H9 (cell line): ENCODE measurements at regions not wholly inside any gene's neighbourhood (a gene's known extent, or its start where the extent isn't known, plus 50 kb on each side); places are given as distances from the start of the nearest gene placed in this dataset.

Experiments used
- DNase-seq: peaks from one replicate; pipeline ENCODE4 v3.0.0-alpha.2; 2017
- H2AFZ ChIP-seq: one replicate; pipeline ENCODE4 v1.6.1; 2013; ENCODE audit warnings: mild to moderate bottlenecking, low read length, control low read depth, moderate library complexity
- H2AK5ac ChIP-seq: 2 replicates; pipeline ENCODE4 v1.6.1; 2013; ENCODE audit warnings: low read length, control low read depth, mixed read lengths; ENCODE audit not compliant: insufficient read length
- H2BK120ac ChIP-seq: one replicate; pipeline ENCODE4 v1.6.1; 2013; ENCODE audit warnings: low read depth, mild to moderate bottlenecking, low read length, control low read depth, inconsistent platforms; ENCODE audit not compliant: poor library complexity, severe bottlenecking
- H2BK12ac ChIP-seq: 2 replicates; pipeline ENCODE4 v1.6.1; 2013; ENCODE audit warnings: low read length, control low read depth, mixed read lengths, low read depth; ENCODE audit not compliant: insufficient read length
- H2BK15ac ChIP-seq: 2 replicates; pipeline ENCODE4 v1.6.1; 2013; ENCODE audit warnings: low read depth, low read length, control low read depth
- H2BK20ac ChIP-seq: one replicate; pipeline ENCODE4 v1.6.1; 2013; ENCODE audit warnings: low read depth, mild to moderate bottlenecking, low read length, control low read depth, inconsistent platforms; ENCODE audit not compliant: poor library complexity, severe bottlenecking
- H2BK5ac ChIP-seq: 2 replicates; pipeline ENCODE4 v1.6.1; 2013; ENCODE audit warnings: low read length, control low read depth, mixed read lengths; ENCODE audit not compliant: insufficient read length
- H3K14ac ChIP-seq: 2 replicates; pipeline ENCODE4 v1.6.1; 2013; ENCODE audit warnings: low read length, control low read depth; ENCODE audit not compliant: insufficient read depth
- H3K18ac ChIP-seq: 2 replicates; pipeline ENCODE4 v1.6.1; 2013; ENCODE audit warnings: low read depth, mild to moderate bottlenecking, mixed read lengths, low read length, control low read depth; ENCODE audit not compliant: insufficient read length
- H3K23ac ChIP-seq: 2 replicates; pipeline ENCODE4 v1.6.1; 2013; ENCODE audit warnings: low read length, control low read depth, mixed read lengths, low read depth; ENCODE audit not compliant: insufficient read length
- H3K23me2 ChIP-seq: 2 replicates; pipeline ENCODE4 v1.6.1; 2013; ENCODE audit warnings: low read depth, mild to moderate bottlenecking, mixed read lengths, low read length, control low read depth; ENCODE audit not compliant: insufficient read length, poor library complexity, severe bottlenecking
- H3K27ac ChIP-seq: 2 replicates; pipeline ENCODE4 v1.5.1; 2013; ENCODE audit warnings: low read length, control low read depth, mixed read lengths, low read depth; ENCODE audit not compliant: insufficient read length
- H3K27me3 ChIP-seq: 2 replicates; pipeline ENCODE4 v1.6.1; 2013; ENCODE audit warnings: low read length, control low read depth, inconsistent platforms; ENCODE audit not compliant: insufficient read depth
- H3K4ac ChIP-seq: 2 replicates; pipeline ENCODE4 v1.6.1; 2013; ENCODE audit warnings: low read depth, mild to moderate bottlenecking, control low read depth, inconsistent platforms, low read length, moderate library complexity
- H3K4me1 ChIP-seq: 2 replicates; pipeline ENCODE4 v1.6.1; 2013; ENCODE audit warnings: low read length, control low read depth, inconsistent platforms; ENCODE audit not compliant: insufficient read depth
- H3K4me2 ChIP-seq: 2 replicates; pipeline ENCODE4 v1.6.1; 2013; ENCODE audit warnings: low read length, control low read depth, mixed read lengths; ENCODE audit not compliant: insufficient read length, insufficient read depth
- H3K56ac ChIP-seq: 2 replicates; pipeline ENCODE4 v1.6.1; 2013; ENCODE audit warnings: low read depth, mild to moderate bottlenecking, mixed read lengths, low read length, control low read depth; ENCODE audit not compliant: insufficient read length
- H3K79me1 ChIP-seq: 2 replicates; pipeline ENCODE4 v1.6.1; 2013; ENCODE audit warnings: low read depth, mild to moderate bottlenecking, moderate library complexity, low read length, control low read depth, inconsistent platforms; ENCODE audit not compliant: insufficient read depth, poor library complexity, severe bottlenecking
- H3K79me2 ChIP-seq: 2 replicates; pipeline ENCODE4 v1.6.1; 2013; ENCODE audit warnings: low read length, control low read depth, inconsistent platforms; ENCODE audit not compliant: insufficient read depth
- H3K9ac ChIP-seq: 2 replicates; pipeline ENCODE4 v1.6.1; 2013; ENCODE audit warnings: low read length, control low read depth, mixed read lengths; ENCODE audit not compliant: insufficient read length; ENCODE audit errors: extremely low read depth
- H3K9me3 ChIP-seq: one replicate; pipeline ENCODE4 v1.6.1; 2013; ENCODE audit warnings: low read depth, low read length, inconsistent platforms; ENCODE audit not compliant: control insufficient read depth
- H3T11ph ChIP-seq: one replicate; pipeline ENCODE4 v1.6.1; 2013; ENCODE audit warnings: mild to moderate bottlenecking, low read length, control low read depth, inconsistent platforms
- H4K20me1 ChIP-seq: one replicate; pipeline ENCODE4 v1.6.1; 2013; ENCODE audit not compliant: control insufficient read depth, insufficient read length, insufficient read depth
- H4K5ac ChIP-seq: 2 replicates; pipeline ENCODE4 v1.6.1; 2013; ENCODE audit warnings: low read depth, mild to moderate bottlenecking, mixed read lengths, low read length, control low read depth; ENCODE audit not compliant: insufficient read length
- H4K8ac ChIP-seq: replicated peaks from 2 replicates; pipeline ENCODE4 v1.6.1; 2013; ENCODE audit warnings: low read length, control low read depth, mixed read lengths, low read depth; ENCODE audit not compliant: insufficient read length
- H4K91ac ChIP-seq: 2 replicates; pipeline ENCODE4 v1.6.1; 2013; ENCODE audit warnings: low read depth, mild to moderate bottlenecking, moderate library complexity, mixed read lengths, low read length, control low read depth; ENCODE audit not compliant: insufficient read length
- H3K27ac Mint-ChIP-seq, 3 experiments: 2 replicates in 2 of 3; 3 replicates in 1 of 3; pipeline ENCODE4 v1.8.0; 2020 to 2021; ENCODE audit warnings: mixed read lengths in 3 of 3, mild to moderate bottlenecking in 1 of 3, moderate library complexity in 1 of 3
- H3K27me3 Mint-ChIP-seq: 2 replicates; pipeline ENCODE4 v1.8.0; 2021; ENCODE audit warnings: low read depth, mild to moderate bottlenecking, moderate library complexity, mixed read lengths
- H3K36me3 Mint-ChIP-seq, 3 experiments: 2 replicates in 2 of 3; 3 replicates in 1 of 3; pipeline ENCODE4 v1.8.0; 2020 to 2021; ENCODE audit warnings: low read depth in 3 of 3, mixed read lengths in 3 of 3; ENCODE audit not compliant: insufficient read depth in 1 of 3
- H3K4me1 Mint-ChIP-seq, 2 experiments: 2 replicates each; pipeline ENCODE4 v1.8.0; 2020; ENCODE audit warnings: mixed read lengths in 2 of 2
- H3K4me3 Mint-ChIP-seq, 2 experiments: 2 replicates in 1 of 2; 3 replicates in 1 of 2; pipeline ENCODE4 v1.8.0; 2020 to 2021; ENCODE audit warnings: mild to moderate bottlenecking in 2 of 2, mixed read lengths in 2 of 2, moderate library complexity in 1 of 2
- H3K9me3 Mint-ChIP-seq, 2 experiments: 2 replicates in 1 of 2; 3 replicates in 1 of 2; pipeline ENCODE4 v1.8.0; 2020; ENCODE audit warnings: mild to moderate bottlenecking in 2 of 2, mixed read lengths in 2 of 2, moderate library complexity in 1 of 2
- CTCF ChIP-seq: fragments of 200-600 bp; sonication (generic); conservative IDR thresholded peaks from 3 replicates; pipeline ENCODE4 v1.8.0; 2021; ENCODE audit warnings: antibody characterized with exemption, mild to moderate bottlenecking
- WGBS: extraction: QIAGEN DNeasy Blood & Tissue Kit; methylation state at CpG from one replicate; pipeline ENCODE4 v1.1.7; 2013; ENCODE audit warnings: missing lambda C conversion rate, low lambda C conversion rate, mixed read lengths; ENCODE audit not compliant: insufficient read length; ENCODE audit errors: extremely low coverage; 5-methylcytosine and 5-hydroxymethylcytosine counted together

- no peak overlapping the region for H3K27ac ChIP-seq
- H3K4me1 Mint-ChIP-seq = peaks cover 5 to 16% of the 10 kb centered on the region in 2 experiments; a peak in 2 of 4 replicates
- no peak overlapping the region for H3K4me3 Mint-ChIP-seq
- no peaks in the 10 kb centered on the region for H3K23me2 ChIP-seq
- no peak overlapping the region for H3T11ph ChIP-seq
- H3K27me3 Mint-ChIP-seq = no peaks in the 10 kb centered on the region
- no peak overlapping the region for H2AFZ ChIP-seq
- H3K9me3 ChIP-seq = no peaks in the 10 kb centered on the region
- H3K23ac ChIP-seq = no peak overlapping the region
- no peak for DNase-seq
- H2BK20ac ChIP-seq = no peak overlapping the region
- no peaks in the 10 kb centered on the region for H3K27me3 ChIP-seq
- no peaks in the 10 kb centered on the region for H3K79me1 ChIP-seq
- H4K5ac ChIP-seq = no peak overlapping the region
- H3K36me3 Mint-ChIP-seq = no peaks in the 10 kb centered on the region
- no CpG with 5 or more reads among the region's 2 CpGs for WGBS
- TF ChIP-seq CTCF = no peak
- H4K91ac ChIP-seq = no peak overlapping the region
- no peaks in the 10 kb centered on the region for H4K20me1 ChIP-seq
- no peak overlapping the region for H3K56ac ChIP-seq
- no peak overlapping the region for H2BK15ac ChIP-seq
- H3K14ac ChIP-seq = no peak overlapping the region
- H3K9me3 Mint-ChIP-seq = no peaks in the 10 kb centered on the region; a peak in 1 of 5 replicates
- no peak overlapping the region for H3K4ac ChIP-seq
- no peak overlapping the region for H2BK5ac ChIP-seq
- H3K27ac Mint-ChIP-seq = no peak overlapping the region
- no peak overlapping the region for H2BK120ac ChIP-seq
- H3K4me1 ChIP-seq = no peaks in the 10 kb centered on the region
- H2AK5ac ChIP-seq = no peak overlapping the region
- no peak overlapping the region for H3K9ac ChIP-seq
- H3K18ac ChIP-seq = no peak overlapping the region
- H3K79me2 ChIP-seq = no peaks in the 10 kb centered on the region
- H2BK12ac ChIP-seq = no peak overlapping the region
- H3K4me2 ChIP-seq = no peak overlapping the region
- no peak overlapping the region for H4K8ac ChIP-seq
Measured at GRCh38 chr3:3468596-3468995, 289.1 kb upstream of the CRBN start.
